ENCODE measurements at regions not wholly inside any gene's neighbourhood (a gene's known extent, or its start where the extent isn't known, plus 50 kb on each side); places are given as distances from the start of the nearest gene placed in this dataset.

DNA sequence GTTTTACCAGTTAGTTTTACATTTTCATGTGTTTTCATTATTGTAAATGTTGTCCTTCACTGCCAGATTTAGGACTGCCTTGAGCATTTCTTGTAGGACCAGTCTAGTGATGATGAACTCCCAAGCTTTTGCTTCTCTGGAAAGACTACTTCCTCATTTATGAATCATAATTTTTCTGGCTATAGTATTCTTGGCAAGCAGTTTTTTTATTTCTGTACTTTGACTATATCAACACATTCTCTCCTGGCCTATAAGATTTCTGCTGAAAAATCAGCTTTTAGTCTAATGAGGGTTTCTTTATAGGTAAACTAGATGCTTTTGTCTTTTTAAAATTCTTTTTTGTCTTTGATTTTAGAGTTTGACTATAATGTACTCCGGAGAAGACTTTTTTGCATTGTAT is 256.8 kb upstream of the GRAMD2B start:
- Mint-ChIP-seq H3K27ac (no peak overlapping the region), H3K27me3 (no peaks in the 10 kb centered on the region), H3K4me3 (no peak overlapping the region), H3K9me3 (peaks cover 18% of the 10 kb centered on the region), H3K36me3 (ENCODE audit: low read depth) (no peaks in the 10 kb centered on the region), H3K4me1 (ENCODE audit: low read depth) (no peaks in the 10 kb centered on the region)
- H3K36me3 ChIP-seq (ENCODE audit: insufficient read depth, low read length) = no peaks in the 10 kb centered on the region
- H3K4me1 ChIP-seq (ENCODE audit: insufficient read depth, low read length) = no peaks in the 10 kb centered on the region
- intact Hi-C loops (cut with DNase I, micrococcal nuclease) = no loop called here
- POLR2A ChIA-PET = no interaction called here
- H3K4me3 ChIP-seq (ENCODE audit: low read length) = no peak overlapping the region
- no peak overlapping the region for H3K27ac ChIP-seq (ENCODE audit: low read depth in 1 of 2, low read length in 2 of 2)
- no peaks in the 10 kb centered on the region for H3K27me3 ChIP-seq (ENCODE audit: control insufficient read depth in 1 of 2, insufficient read depth in 2 of 2, low read length in 2 of 2)
- TF ChIP-seq, protein P1, sequence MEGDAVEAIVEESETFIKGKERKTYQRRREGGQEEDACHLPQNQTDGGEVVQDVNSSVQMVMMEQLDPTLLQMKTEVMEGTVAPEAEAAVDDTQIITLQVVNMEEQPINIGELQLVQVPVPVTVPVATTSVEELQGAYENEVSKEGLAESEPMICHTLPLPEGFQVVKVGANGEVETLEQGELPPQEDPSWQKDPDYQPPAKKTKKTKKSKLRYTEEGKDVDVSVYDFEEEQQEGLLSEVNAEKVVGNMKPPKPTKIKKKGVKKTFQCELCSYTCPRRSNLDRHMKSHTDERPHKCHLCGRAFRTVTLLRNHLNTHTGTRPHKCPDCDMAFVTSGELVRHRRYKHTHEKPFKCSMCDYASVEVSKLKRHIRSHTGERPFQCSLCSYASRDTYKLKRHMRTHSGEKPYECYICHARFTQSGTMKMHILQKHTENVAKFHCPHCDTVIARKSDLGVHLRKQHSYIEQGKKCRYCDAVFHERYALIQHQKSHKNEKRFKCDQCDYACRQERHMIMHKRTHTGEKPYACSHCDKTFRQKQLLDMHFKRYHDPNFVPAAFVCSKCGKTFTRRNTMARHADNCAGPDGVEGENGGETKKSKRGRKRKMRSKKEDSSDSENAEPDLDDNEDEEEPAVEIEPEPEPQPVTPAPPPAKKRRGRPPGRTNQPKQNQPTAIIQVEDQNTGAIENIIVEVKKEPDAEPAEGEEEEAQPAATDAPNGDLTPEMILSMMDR (IDR thresholded peaks at IDR 0.05) = no peak
- no peak for DNase-seq
- ATAC-seq (ENCODE audit: poor library complexity) = no peak
- CTCF ChIA-PET = no interaction called here
- peaks cover 11 to 23% of the 10 kb centered on the region in 2 experiments for H3K9me3 ChIP-seq (ENCODE audit: control insufficient read depth in 1 of 2, insufficient read depth in 1 of 2, low read length in 2 of 2)

DNA sequence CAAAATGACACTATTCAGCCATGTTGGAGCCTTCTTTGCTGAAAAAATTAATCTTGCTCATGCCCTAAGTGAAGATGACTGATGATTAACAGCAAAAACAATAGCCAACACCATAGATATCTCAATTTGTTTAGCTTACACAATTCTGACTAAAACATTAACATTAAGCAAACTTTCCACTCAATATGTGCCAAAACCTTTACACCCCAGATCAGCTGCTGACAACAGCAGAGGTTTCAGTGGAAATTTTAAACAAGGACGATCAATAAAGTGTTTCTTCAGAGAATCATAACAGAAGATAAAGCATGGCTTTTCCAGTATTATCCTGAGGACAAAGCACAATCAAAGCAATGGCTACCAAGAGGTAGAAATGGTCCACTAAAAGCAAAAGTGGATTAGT is 254.4 kb upstream of the GRAMD2B start:
- no peaks in the 10 kb centered on the region for H3K4me1 Mint-ChIP-seq (ENCODE audit: low read depth)
- H3K27me3 ChIP-seq (ENCODE audit: control insufficient read depth in 1 of 2, insufficient read depth in 2 of 2, low read length in 2 of 2) = no peaks in the 10 kb centered on the region
- H3K27ac ChIP-seq (ENCODE audit: low read depth in 1 of 2, low read length in 2 of 2) = no peak overlapping the region
- H3K36me3 Mint-ChIP-seq (ENCODE audit: low read depth) = no peaks in the 10 kb centered on the region
- no peak for DNase-seq
- H3K4me3 ChIP-seq (ENCODE audit: low read length) = no peak overlapping the region
- H3K9me3 Mint-ChIP-seq = peaks cover 17% of the 10 kb centered on the region
- no peak overlapping the region for H3K27ac Mint-ChIP-seq
- ChIA-PET CTCF (no interaction called here), POLR2A (no interaction called here)
- H3K4me3 Mint-ChIP-seq = no peak overlapping the region
- intact Hi-C loops (cut with DNase I, micrococcal nuclease) = no loop called here
- no peaks in the 10 kb centered on the region for H3K4me1 ChIP-seq (ENCODE audit: insufficient read depth, low read length)
- TF ChIP-seq, protein P1 (IDR thresholded peaks at IDR 0.05) = no peak
- peaks cover 23% of the 10 kb centered on the region in 2 experiments for H3K9me3 ChIP-seq (ENCODE audit: control insufficient read depth in 1 of 2, insufficient read depth in 1 of 2, low read length in 2 of 2)
- ATAC-seq (ENCODE audit: poor library complexity) = no peak
- H3K36me3 ChIP-seq (ENCODE audit: insufficient read depth, low read length) = no peaks in the 10 kb centered on the region
- no peaks in the 10 kb centered on the region for H3K27me3 Mint-ChIP-seq

DNA sequence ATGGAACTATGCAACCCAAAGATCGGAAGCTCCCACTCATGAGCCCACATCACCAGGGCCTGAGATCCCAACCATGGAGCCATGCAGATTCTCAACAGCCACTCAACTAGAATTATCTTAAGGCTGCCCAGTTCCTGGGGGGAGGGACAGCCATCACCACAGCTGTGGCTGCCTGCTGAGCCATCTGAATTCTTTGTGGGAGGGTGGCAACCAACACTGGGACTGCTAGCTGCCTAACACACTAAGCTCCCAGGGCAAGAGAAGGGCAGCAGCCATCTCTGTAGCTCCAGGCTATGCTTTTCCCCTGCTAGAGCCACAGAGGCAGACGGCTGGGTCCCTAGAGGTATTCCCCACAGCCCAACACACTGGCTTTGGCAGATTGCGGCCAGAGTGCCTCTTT is 251.3 kb upstream of the GRAMD2B start:
- Mint-ChIP-seq H3K27me3 (no peaks in the 10 kb centered on the region), H3K27ac (no peak overlapping the region), H3K36me3 (ENCODE audit: low read depth) (no peaks in the 10 kb centered on the region), H3K4me3 (no peak overlapping the region), H3K9me3 (peaks cover 15% of the 10 kb centered on the region), H3K4me1 (ENCODE audit: low read depth) (no peaks in the 10 kb centered on the region)
- no peak for DNase-seq
- CTCF ChIA-PET = no interaction called here
- intact Hi-C loops (cut with DNase I, micrococcal nuclease) = no loop called here
- POLR2A ChIA-PET = no interaction called here
- TF ChIP-seq, protein P1 (IDR thresholded peaks at IDR 0.05) = no peak
- H3K27me3 ChIP-seq (ENCODE audit: control insufficient read depth in 1 of 2, insufficient read depth in 2 of 2, low read length in 2 of 2) = no peaks in the 10 kb centered on the region
- ATAC-seq (ENCODE audit: poor library complexity) = no peak
- no peaks in the 10 kb centered on the region for H3K4me1 ChIP-seq (ENCODE audit: insufficient read depth, low read length)
- H3K9me3 ChIP-seq (ENCODE audit: control insufficient read depth in 1 of 2, insufficient read depth in 1 of 2, low read length in 2 of 2) = peaks cover 6 to 23% of the 10 kb centered on the region in 2 experiments
- H3K4me3 ChIP-seq (ENCODE audit: low read length) = no peak overlapping the region
- no peak overlapping the region for H3K27ac ChIP-seq (ENCODE audit: low read depth in 1 of 2, low read length in 2 of 2)
- H3K36me3 ChIP-seq (ENCODE audit: insufficient read depth, low read length) = no peaks in the 10 kb centered on the region

All from CD4-positive, alpha-beta T cell (primary cell).